ENCODE measurements at regions not wholly inside any gene's neighbourhood (a gene's known extent, or its start where the extent isn't known, plus 50 kb on each side); places are given as distances from the start of the nearest gene placed in this dataset.

- intact Hi-C loops (cut with DNase I): no loop called here
- DNase-seq (ENCODE audit: low spot score): no peak
Measured at GRCh38 chr15:62736756-62737155, 305.8 kb upstream of the TPM1 start.

GRCh38 chr15:62737551-62737950, 305.0 kb upstream of the TPM1 start:
- intact Hi-C loops (cut with DNase I): no loop called here

GRCh38 chr15:62739082-62739481, 303.5 kb upstream of the TPM1 start:
- no peak for DNase-seq (ENCODE audit: low spot score)
- intact Hi-C loops (cut with DNase I): no loop called here

More at GRCh38 chr15:62737551-62737950, 305.0 kb upstream of the TPM1 start:
- no peak for DNase-seq (ENCODE audit: low spot score)

- DNase-seq (ENCODE audit: low spot score): no peak
- intact Hi-C loops (cut with DNase I): no loop called here
Measured at GRCh38 chr15:62739507-62739906, 303.0 kb upstream of the TPM1 start.

GRCh38 chr15:62740141-62741004, 302.2 kb upstream of the TPM1 start:
- DNase-seq (ENCODE audit: low spot score): no peak
- intact Hi-C loops (cut with DNase I): no loop called here

- intact Hi-C loops (cut with DNase I): no loop called here
- no peak for DNase-seq (ENCODE audit: low spot score)
Measured at GRCh38 chr15:62741106-62741505, 301.4 kb upstream of the TPM1 start.

GRCh38 chr15:62742409-62743171, 300.0 kb upstream of the TPM1 start:
- intact Hi-C loops (cut with DNase I): loop anchor here (2.0 kb wide), 1 partner anchor 352 kb away; the partner anchor contains the start of gene TLN2

GRCh38 chr15:62745621-62746225, 296.8 kb upstream of the TPM1 start:
- no peak for DNase-seq (ENCODE audit: low spot score)
- intact Hi-C loops (cut with DNase I): no loop called here

More at GRCh38 chr15:62742409-62743171, 300.0 kb upstream of the TPM1 start:
- no peak for DNase-seq (ENCODE audit: low spot score)

- intact Hi-C loops (cut with DNase I): no loop called here
- DNase-seq (ENCODE audit: low spot score): no peak
Measured at GRCh38 chr15:62748196-62748595, 294.4 kb upstream of the TPM1 start.

GRCh38 chr15:62749036-62749815, 293.3 kb upstream of the TPM1 start:
- DNase-seq (ENCODE audit: low spot score): no peak
- intact Hi-C loops (cut with DNase I): no loop called here

- intact Hi-C loops (cut with DNase I): no loop called here
- DNase-seq (ENCODE audit: low spot score): no peak
Measured at GRCh38 chr15:62750471-62750870, 292.1 kb upstream of the TPM1 start.

GRCh38 chr15:62752657-62753517, 289.7 kb upstream of the TPM1 start:
- DNase-seq (ENCODE audit: low spot score): no peak
- intact Hi-C loops (cut with DNase I): no loop called here

- intact Hi-C loops (cut with DNase I): no loop called here
- DNase-seq (ENCODE audit: low spot score): no peak
Measured at GRCh38 chr15:62753518-62754221, 288.9 kb upstream of the TPM1 start.

GRCh38 chr15:62756326-62756994, 286.1 kb upstream of the TPM1 start:
- intact Hi-C loops (cut with DNase I): no loop called here
- no peak for DNase-seq (ENCODE audit: low spot score)

- DNase-seq (ENCODE audit: low spot score): no peak
- intact Hi-C loops (cut with DNase I): no loop called here
Measured at GRCh38 chr15:62756995-62757360, 285.6 kb upstream of the TPM1 start.

GRCh38 chr15:62757535-62757934, 285.0 kb upstream of the TPM1 start:
- no peak for DNase-seq (ENCODE audit: low spot score)
- intact Hi-C loops (cut with DNase I): no loop called here

- no peak for DNase-seq (ENCODE audit: low spot score)
- intact Hi-C loops (cut with DNase I): no loop called here
Measured at GRCh38 chr15:62758126-62758951, 284.2 kb upstream of the TPM1 start.
